Endothelial cell of umbilical vein (primary cell): ENCODE measurements at regions not wholly inside any gene's neighbourhood (a gene's known extent, or its start where the extent isn't known, plus 50 kb on each side); places are given as distances from the start of the nearest gene placed in this dataset.

Experiments
- BruUV-seq: library from RNA; stranded (reverse); fragments of 400-500 nt; replicated peaks from 2 replicates; lab custom pipeline; 2021; lab: Mats Ljungman, UMichigan
- CTCF ChIA-PET: fragments of 300-600, 350-600 bp; sonication (Branson Sonifier 250); formaldehyde crosslinking; loops from one replicate; lab custom pipeline; 2021; ENCODE audit warnings: antibody characterized with exemption, inconsistent platforms; lab: Charles Lee
- POLR2A ChIA-PET: fragments of 300-600, 350-600 bp; sonication (Branson Sonifier 250); formaldehyde crosslinking; loops from one replicate; lab custom pipeline; 2021; ENCODE audit warnings: antibody characterized with exemption, inconsistent platforms; lab: Charles Lee
- DNase-seq: peaks from one replicate; pipeline ENCODE4 v3.0.0-alpha.2; 2011; ENCODE audit warnings: low read depth, low spot score
- FAIRE-seq: peaks from 2 replicates; lab custom pipeline; 2011; peaks lifted over from hg19 to GRCh38; lab: Jason Lieb, UNC
- H2AFZ ChIP-seq: 2 replicates; pipeline ENCODE4 v1.6.0; 2012; ENCODE audit warnings: low read depth, low read length, control low read depth, inconsistent platforms
- H3K27ac ChIP-seq: 2 replicates; pipeline ENCODE4 v1.5.1; 2011; ENCODE audit warnings: low read depth, mild to moderate bottlenecking, control low read depth, low read length, moderate library complexity; ENCODE audit not compliant: insufficient read depth
- H3K27me3 ChIP-seq, 2 experiments: 2 replicates each; pipeline versions ENCODE4 v1.6.0 to v1.6.1; 2011; ENCODE audit warnings: low read length in 2 of 2, mixed read lengths in 1 of 2; ENCODE audit not compliant: control insufficient read depth in 2 of 2, insufficient read depth in 2 of 2
- H3K36me3 ChIP-seq, 2 experiments: 2 replicates in 1 of 2; 3 replicates in 1 of 2; pipeline ENCODE4 v1.5.1; 2011; ENCODE audit warnings: low read length in 2 of 2, mild to moderate bottlenecking in 1 of 2, moderate library complexity in 1 of 2; ENCODE audit not compliant: control insufficient read depth in 2 of 2, insufficient read depth in 2 of 2; ENCODE audit errors: extremely low read depth in 1 of 2
- H3K4me1 ChIP-seq: 3 replicates; pipeline ENCODE4 v1.5.1; 2011; ENCODE audit warnings: mild to moderate bottlenecking, low read length; ENCODE audit not compliant: control insufficient read depth, insufficient read depth; ENCODE audit errors: extremely low read depth
- H3K4me2 ChIP-seq: 2 replicates; pipeline ENCODE4 v1.6.1; 2011; ENCODE audit warnings: low read length, control low read depth, mixed read lengths; ENCODE audit not compliant: insufficient read depth
- H3K4me3 ChIP-seq, 3 experiments: fragments of 200-600 bp in 1 of 3; sonication (generic), shearing (Covaris generic) in 1 of 3; replicated peaks in 1 of 3; 2 replicates each; pipeline ENCODE4 v1.5.1; 2011 to 2016; ENCODE audit warnings: control low read depth in 3 of 3, low read length in 3 of 3, mild to moderate bottlenecking in 2 of 3, inconsistent platforms in 1 of 3, low read depth in 1 of 3, moderate library complexity in 1 of 3; ENCODE audit not compliant: insufficient read depth in 1 of 3
- H3K79me2 ChIP-seq: 2 replicates; pipeline ENCODE4 v1.6.0; 2012; ENCODE audit warnings: low read length, inconsistent platforms; ENCODE audit not compliant: control insufficient read depth, insufficient read depth
- H3K9ac ChIP-seq: replicated peaks from 2 replicates; pipeline ENCODE3; 2011; ENCODE audit warnings: low read length, control low read depth; ENCODE audit not compliant: insufficient read depth; ENCODE audit errors: extremely low read depth
- H3K9me1 ChIP-seq: replicated peaks from 3 replicates; pipeline ENCODE4 v1.6.0; 2011; ENCODE audit warnings: mild to moderate bottlenecking, low read length; ENCODE audit not compliant: control insufficient read depth, insufficient read depth; ENCODE audit errors: extremely low read depth
- H3K9me3 ChIP-seq: replicated peaks from 2 replicates; pipeline ENCODE4 v1.5.1; 2012; ENCODE audit warnings: low read length, inconsistent platforms; ENCODE audit not compliant: control insufficient read depth, insufficient read depth
- H4K20me1 ChIP-seq: replicated peaks from 2 replicates; pipeline ENCODE3; 2011; ENCODE audit warnings: mild to moderate bottlenecking, low read length; ENCODE audit not compliant: control insufficient read depth, insufficient read depth; ENCODE audit errors: extremely low read depth
- CTCF ChIP-seq, 2 donors: IDR thresholded peaks; 1 replicate in 1 of 2; 2 replicates in 1 of 2; pipeline ENCODE4 v1.5.1; 2011; ENCODE audit warnings: low read length in 2 of 2, mild to moderate bottlenecking in 2 of 2, moderate library complexity in 2 of 2, control low read depth in 1 of 2, inconsistent platforms in 1 of 2, low read depth in 1 of 2; ENCODE audit not compliant: insufficient read depth in 1 of 2; ENCODE audit errors: extremely low read depth in 1 of 2
- EZH2 ChIP-seq: IDR thresholded peaks from 2 replicates; pipeline ENCODE4 v1.6.1; 2012; ENCODE audit warnings: borderline replicate concordance, low read depth, mild to moderate bottlenecking, moderate library complexity, low read length, inconsistent platforms; ENCODE audit not compliant: severe bottlenecking
- FOS ChIP-seq: IDR thresholded peaks from 2 replicates; pipeline ENCODE4 v1.6.1; 2011; ENCODE audit warnings: mild to moderate bottlenecking, low read length, moderate library complexity, borderline replicate concordance; ENCODE audit not compliant: insufficient read depth
- GATA2 ChIP-seq: IDR thresholded peaks from 2 replicates; pipeline ENCODE4 v1.7.0; 2011; ENCODE audit warnings: low read depth, mild to moderate bottlenecking, moderate library complexity, mixed read lengths, low read length; ENCODE audit not compliant: insufficient read length, insufficient read depth
- JUN ChIP-seq: IDR thresholded peaks from 2 replicates; pipeline ENCODE4 v1.6.1; 2011; ENCODE audit warnings: borderline replicate concordance, low read depth; ENCODE audit not compliant: insufficient read length, insufficient read depth
- MYC ChIP-seq: IDR thresholded peaks from one replicate; pipeline ENCODE4 v1.6.1; 2011; ENCODE audit warnings: mild to moderate bottlenecking, low read depth, low read length
- POLR2A ChIP-seq: IDR thresholded peaks from 2 replicates; pipeline ENCODE4 v1.6.1; 2012; ENCODE audit warnings: low read depth, mild to moderate bottlenecking, control low read depth, low read length
- POLR2AphosphoS5 ChIP-seq: IDR thresholded peaks from 2 replicates; pipeline ENCODE4 v1.6.1; 2012; ENCODE audit warnings: low read depth, mild to moderate bottlenecking, control low read depth, low read length, moderate library complexity; ENCODE audit not compliant: insufficient read depth
- dilution Hi-C: fragments of 300-500 bp; cut with MboI; formaldehyde crosslinking; loops from one replicate; pipeline ENCODE4 v1.15.0; 2019; ENCODE audit warnings: low sequenced_read_pairs; ENCODE audit not compliant: extremely low pct_ligation_motif_present
- intact Hi-C: fragments of 100-400 bp; cut with micrococcal nuclease; formaldehyde crosslinking; loops from one replicate; pipeline ENCODE4 v1.10.0; 2022

- FAIRE-seq, result no peak
- Histone ChIP-seq H4K20me1 (no peaks in the 10 kb centered on the region), H3K4me3 (no peak overlapping the region), H3K4me1 (no peaks in the 10 kb centered on the region), H3K4me2 (no peak overlapping the region), H3K9me1 (no peaks in the 10 kb centered on the region), H3K27me3 (peaks cover 2 to 5% of the 10 kb centered on the region in 2 experiments), H3K27ac (no peak overlapping the region), H3K79me2 (no peaks in the 10 kb centered on the region), H3K36me3 (no peaks in the 10 kb centered on the region), H2AFZ (no peak overlapping the region), H3K9me3 (no peaks in the 10 kb centered on the region), H3K9ac (no peak overlapping the region)
- ChIA-PET CTCF (no interaction called here), POLR2A (no interaction called here)
- intact Hi-C loops, result no loop called here
- no TSS peak for BruUV-seq
- dilution Hi-C loops, result no loop called here
- peak; percentile 12 for DNase-seq
- TF ChIP-seq CTCF (IDR thresholded peaks at IDR 0.05; ENCODE audit: extremely low read depth in 1 of 2, insufficient read depth in 1 of 2, low read depth in 1 of 2, low read length in 2 of 2) (no peak), FOS (peak; percentile 19)
Measured at GRCh38 chr20:47929368-47930115, 144.3 kb upstream of the SULF2 start.

- H3K4me3 ChIP-seq, result no peak overlapping the region
- DNase-seq (no peak), FAIRE-seq (no peak)
- H3K27ac ChIP-seq, result no peak overlapping the region
- H3K9ac ChIP-seq, result no peak overlapping the region
- H3K4me1 ChIP-seq, result no peaks in the 10 kb centered on the region
- H3K27me3 ChIP-seq, result peaks cover 7 to 8% of the 10 kb centered on the region in 2 experiments
- no peak overlapping the region for H3K4me2 ChIP-seq
- H3K36me3 ChIP-seq, result no peaks in the 10 kb centered on the region
- POLR2A ChIA-PET, result no interaction called here
- H3K9me1 ChIP-seq, result no peaks in the 10 kb centered on the region
- H4K20me1 ChIP-seq, result no peaks in the 10 kb centered on the region
- CTCF ChIA-PET, result interaction anchor here (1.9 kb wide), 1 partner anchor 8 kb away, joined by 5 read pairs; no protein-coding TSS in a partner anchor
- H3K79me2 ChIP-seq, result no peaks in the 10 kb centered on the region
- TF ChIP-seq FOS (no peak), CTCF (IDR thresholded peaks at IDR 0.05; ENCODE audit: extremely low read depth in 1 of 2, insufficient read depth in 1 of 2, low read depth in 1 of 2, low read length in 2 of 2) (no peak), EZH2 (no peak), MYC (no peak), JUN (no peak), POLR2A (no peak), GATA2 (no peak), POLR2AphosphoS5 (no peak)
- no peak overlapping the region for H2AFZ ChIP-seq
- intact Hi-C loops, result no loop called here
- dilution Hi-C loops, result no loop called here
- BruUV-seq, result no TSS peak
- H3K9me3 ChIP-seq, result no peaks in the 10 kb centered on the region
Measured at GRCh38 chr20:47927944-47928343, 142.7 kb upstream of the SULF2 start.
